IPS DF 19.7 (cell line): ENCODE measurements at regions not wholly inside any gene's neighbourhood (a gene's known extent, or its start where the extent isn't known, plus 50 kb on each side); places are given as distances from the start of the nearest gene placed in this dataset.
A peak's percentile ranks its signal among the peaks of the same experiment; 100 is the strongest.
"Not testable (repeated sequence)": the region's sequence is repeated elsewhere in the genome, so short reads cannot be mapped to it uniquely, and the experiment has no call there.

Experiments
- DNase-seq: peaks from one replicate; pipeline ENCODE4 v3.0.0-alpha.2; 2013; ENCODE audit warnings: low read depth, low spot score

- DNase-seq: no peak
These were observed 50.6 kb upstream of the COG2 start for GRCh38 chr1:230591678-230592077.

- DNase-seq: no peak
These were observed 52.3 kb upstream of the COG2 start for GRCh38 chr1:230589951-230590350.

- DNase-seq: no peak
These were observed 53.9 kb upstream of the COG2 start for GRCh38 chr1:230588323-230588746.

- DNase-seq: no peak
These were observed 55.2 kb upstream of the COG2 start for GRCh38 chr1:230587061-230587460.

GRCh38 chr1:230584660-230585059 is 57.6 kb upstream of the COG2 start:
- no peak for DNase-seq

GRCh38 chr1:230581446-230582079 is 60.7 kb upstream of the COG2 start:
- peak; percentile 40 for DNase-seq

GRCh38 chr1:230578616-230579015 is 63.7 kb upstream of the COG2 start:
- no peak for DNase-seq

GRCh38 chr1:230577537-230577936 is 64.7 kb upstream of the COG2 start:
- DNase-seq: no peak

GRCh38 chr1:230575886-230576500 is 66.3 kb upstream of the COG2 start:
- DNase-seq: no peak

GRCh38 chr1:230574502-230574901 is 67.8 kb upstream of the COG2 start:
- DNase-seq: no peak

- DNase-seq: no peak
These were observed 68.6 kb upstream of the COG2 start for GRCh38 chr1:230573658-230574057.

- DNase-seq: no peak
These were observed 69.9 kb upstream of the COG2 start for GRCh38 chr1:230572121-230573105.

- DNase-seq: no peak
These were observed 71.4 kb upstream of the COG2 start for GRCh38 chr1:230570724-230571360.

- no peak for DNase-seq
These were observed 73.1 kb upstream of the COG2 start for GRCh38 chr1:230569201-230569600.

- no peak for DNase-seq
These were observed 73.6 kb upstream of the COG2 start for GRCh38 chr1:230568676-230569075.

- DNase-seq: no peak
These were observed 74.3 kb upstream of the COG2 start for GRCh38 chr1:230568008-230568407.

- DNase-seq: no peak
These were observed 75.1 kb upstream of the COG2 start for GRCh38 chr1:230567221-230567575.

- not testable (repeated sequence) for DNase-seq
These were observed 75.6 kb upstream of the COG2 start for GRCh38 chr1:230566532-230567220.

- DNase-seq: no peak
These were observed 77.1 kb upstream of the COG2 start for GRCh38 chr1:230565141-230565540.

GRCh38 chr1:230563591-230563990 is 78.7 kb upstream of the COG2 start:
- no peak for DNase-seq

GRCh38 chr1:230561570-230561969 is 80.7 kb upstream of the COG2 start:
- no peak for DNase-seq
